Gastrocnemius medialis (tissue), 4 donors: ENCODE measurements at regions not wholly inside any gene's neighbourhood (a gene's known extent, or its start where the extent isn't known, plus 50 kb on each side); places are given as distances from the start of the nearest gene placed in this dataset.

ENCODE experiments used
- POLR2A ChIP-seq, 2 donors: fragments of 450-650 bp; IDR thresholded peaks; one replicate each; pipeline ENCODE4 v1.6.1; 2017; ENCODE audit warnings: antibody characterized with exemption in 2 of 2, mild to moderate bottlenecking in 2 of 2, moderate library complexity in 2 of 2
- TF ChIP-seq, protein P1 (sequence below), 5 experiments: fragments of 450-650 bp in 3 of 5; fragments of 200-600 bp in 2 of 5; sonication (generic) in 2 of 5; IDR thresholded peaks in 4 of 5; conservative IDR thresholded peaks in 1 of 5; 1 replicate in 4 of 5; 2 replicates in 1 of 5; pipeline ENCODE4 v1.5.1; 2016 to 2019; ENCODE audit warnings: antibody characterized with exemption in 5 of 5, mild to moderate bottlenecking in 3 of 5, moderate library complexity in 3 of 5

GRCh38 chr6:27066381-27066780 lies 181.1 kb upstream of the PRSS16 start:
- TF ChIP-seq, protein P1, sequence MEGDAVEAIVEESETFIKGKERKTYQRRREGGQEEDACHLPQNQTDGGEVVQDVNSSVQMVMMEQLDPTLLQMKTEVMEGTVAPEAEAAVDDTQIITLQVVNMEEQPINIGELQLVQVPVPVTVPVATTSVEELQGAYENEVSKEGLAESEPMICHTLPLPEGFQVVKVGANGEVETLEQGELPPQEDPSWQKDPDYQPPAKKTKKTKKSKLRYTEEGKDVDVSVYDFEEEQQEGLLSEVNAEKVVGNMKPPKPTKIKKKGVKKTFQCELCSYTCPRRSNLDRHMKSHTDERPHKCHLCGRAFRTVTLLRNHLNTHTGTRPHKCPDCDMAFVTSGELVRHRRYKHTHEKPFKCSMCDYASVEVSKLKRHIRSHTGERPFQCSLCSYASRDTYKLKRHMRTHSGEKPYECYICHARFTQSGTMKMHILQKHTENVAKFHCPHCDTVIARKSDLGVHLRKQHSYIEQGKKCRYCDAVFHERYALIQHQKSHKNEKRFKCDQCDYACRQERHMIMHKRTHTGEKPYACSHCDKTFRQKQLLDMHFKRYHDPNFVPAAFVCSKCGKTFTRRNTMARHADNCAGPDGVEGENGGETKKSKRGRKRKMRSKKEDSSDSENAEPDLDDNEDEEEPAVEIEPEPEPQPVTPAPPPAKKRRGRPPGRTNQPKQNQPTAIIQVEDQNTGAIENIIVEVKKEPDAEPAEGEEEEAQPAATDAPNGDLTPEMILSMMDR (IDR thresholded peaks at IDR 0.05 in 4 of 5, conservative IDR thresholded peaks at IDR 0.05 in 1 of 5) = no peak
- TF ChIP-seq POLR2A (IDR thresholded peaks at IDR 0.05) = no peak
